Common myeloid progenitor, CD34-positive (primary cell): ENCODE measurements at regions not wholly inside any gene's neighbourhood (a gene's known extent, or its start where the extent isn't known, plus 50 kb on each side); places are given as distances from the start of the nearest gene placed in this dataset.

ENCODE experiments used
- CTCF ChIA-PET: fragments of 350-600 bp; sonication (Branson Sonifier 250); formaldehyde crosslinking; loops from one replicate; lab custom pipeline; 2021; ENCODE audit warnings: antibody characterized with exemption; lab: Charles Lee
- POLR2A ChIA-PET: fragments of 350-600 bp; sonication (Branson Sonifier 250); formaldehyde crosslinking; loops from one replicate; lab custom pipeline; 2021; ENCODE audit warnings: antibody characterized with exemption; lab: Charles Lee
- DNase-seq, 3 donors: peaks; one replicate each; pipeline versions ENCODE4 v3.0.0 to v3.0.0-alpha.2; 2013
- H3K27ac ChIP-seq, 2 experiments: 1 replicate in 1 of 2; 2 replicates in 1 of 2; pipeline ENCODE4 v1.7.0; 2013; ENCODE audit warnings: inconsistent platforms in 2 of 2, low read length in 2 of 2, mild to moderate bottlenecking in 2 of 2, low read depth in 1 of 2, moderate library complexity in 1 of 2; ENCODE audit not compliant: severe bottlenecking in 2 of 2, insufficient read depth in 1 of 2, poor library complexity in 1 of 2
- H3K27me3 ChIP-seq, 5 experiments: replicated peaks in 2 of 5; 1 replicate in 3 of 5; 2 replicates in 2 of 5; pipeline versions ENCODE4 v1.6.1 to v1.7.0; 2013; ENCODE audit warnings: low read length in 4 of 5, mild to moderate bottlenecking in 2 of 5, moderate library complexity in 2 of 5, inconsistent platforms in 1 of 5; ENCODE audit not compliant: insufficient read depth in 5 of 5, control insufficient read depth in 4 of 5
- H3K36me3 ChIP-seq, 4 experiments: 1 replicate in 2 of 4; 2 replicates in 2 of 4; pipeline versions ENCODE4 v1.6.1 to v1.7.0; 2013; ENCODE audit warnings: low read length in 3 of 4, control low read depth in 1 of 4, mild to moderate bottlenecking in 1 of 4; ENCODE audit not compliant: control insufficient read depth in 4 of 4, insufficient read depth in 4 of 4
- H3K4me1 ChIP-seq, 4 experiments: 1 replicate in 3 of 4; 2 replicates in 1 of 4; pipeline versions ENCODE4 v1.6.1 to v1.7.1; 2013; ENCODE audit warnings: low read length in 3 of 4, mild to moderate bottlenecking in 3 of 4, control low read depth in 1 of 4, inconsistent platforms in 1 of 4, moderate library complexity in 1 of 4; ENCODE audit not compliant: control insufficient read depth in 4 of 4, insufficient read depth in 4 of 4; ENCODE audit errors: control extremely low read depth in 1 of 4
- H3K4me3 ChIP-seq, 7 experiments: 1 replicate in 4 of 7; 2 replicates in 3 of 7; pipeline versions ENCODE4 v1.5.1 to v1.7.0; 2013; ENCODE audit warnings: mild to moderate bottlenecking in 7 of 7, low read length in 6 of 7, moderate library complexity in 6 of 7, inconsistent platforms in 2 of 7, low read depth in 2 of 7, control low read depth in 1 of 7; ENCODE audit not compliant: insufficient read depth in 4 of 7, control insufficient read depth in 1 of 7; ENCODE audit errors: extremely low read depth in 1 of 7
- H3K9me3 ChIP-seq, 5 experiments: 1 replicate in 4 of 5; 2 replicates in 1 of 5; pipeline versions ENCODE4 v1.6.1 to v1.7.1; 2013; ENCODE audit warnings: low read length in 4 of 5, mild to moderate bottlenecking in 2 of 5, inconsistent platforms in 1 of 5, low read depth in 1 of 5, moderate library complexity in 1 of 5; ENCODE audit not compliant: control insufficient read depth in 4 of 5, insufficient read depth in 2 of 5; ENCODE audit errors: control extremely low read depth in 1 of 5
- WGBS: methylation state at CpG from one replicate; pipeline ENCODE4 v1.1.5; 2013; ENCODE audit not compliant: insufficient coverage; 5-methylcytosine and 5-hydroxymethylcytosine counted together

- ChIA-PET POLR2A (no interaction called here), CTCF (interaction anchor here (1.1 to 2.4 kb wide), 3 partner anchors 39 to 321 kb away, joined by 3 to 7 read pairs (median 4); partner anchors contain the start of gene ITGA4)
- no peaks in the 10 kb centered on the region for H3K36me3 ChIP-seq
- DNase-seq = no peak
- H3K27ac ChIP-seq = no peak overlapping the region
- H3K9me3 ChIP-seq = peaks cover 0 to 4% (median 1%) of the 10 kb centered on the region in 5 experiments
- H3K27me3 ChIP-seq = no peaks in the 10 kb centered on the region
- H3K4me1 ChIP-seq = peaks cover 2 to 18% (median 8%) of the 10 kb centered on the region in 4 experiments
- WGBS = 96% methylated on average over 11 of the region's 22 CpGs
- no peak overlapping the region for H3K4me3 ChIP-seq
Observed at GRCh38 chr2:181145645-181146044, 165.2 kb downstream of the UBE2E3 start.

- no peak overlapping the region for H3K27ac ChIP-seq
- no peaks in the 10 kb centered on the region for H3K36me3 ChIP-seq
- no CpG with 5 or more reads among the region's 2 CpGs for WGBS
- no peak overlapping the region for H3K4me3 ChIP-seq
- no peaks in the 10 kb centered on the region for H3K27me3 ChIP-seq
- peaks cover 2 to 18% (median 8%) of the 10 kb centered on the region in 4 experiments for H3K4me1 ChIP-seq
- ChIA-PET CTCF (interaction anchor here (1.8 to 2.4 kb wide), 2 partner anchors 39 to 320 kb away, joined by 4 to 7 read pairs; no protein-coding TSS in a partner anchor), POLR2A (no interaction called here)
- peaks cover 0 to 4% (median 1%) of the 10 kb centered on the region in 5 experiments for H3K9me3 ChIP-seq
- no peak for DNase-seq
Observed at GRCh38 chr2:181146171-181146570, 165.8 kb downstream of the UBE2E3 start.

- 0% methylated on average over 1 of the region's 2 CpGs for WGBS
- POLR2A ChIA-PET = interaction anchor here (0.6 kb wide), 1 partner anchor 89 kb away, joined by 3 read pairs; no protein-coding TSS in a partner anchor
- CTCF ChIA-PET = interaction anchor here (0.8 kb wide), 1 partner anchor 44 kb away, joined by 3 read pairs; no protein-coding TSS in a partner anchor
- Histone ChIP-seq H3K9me3 (peaks cover 0 to 4% (median 1%) of the 10 kb centered on the region in 5 experiments), H3K4me1 (peaks cover 0 to 23% (median 4%) of the 10 kb centered on the region in 4 experiments), H3K4me3 (no peak overlapping the region), H3K27ac (no peak overlapping the region), H3K27me3 (no peaks in the 10 kb centered on the region), H3K36me3 (no peaks in the 10 kb centered on the region)
- DNase-seq = no peak
Observed at GRCh38 chr2:181149056-181149455, 168.7 kb downstream of the UBE2E3 start.

- Histone ChIP-seq H3K27me3 (no peaks in the 10 kb centered on the region), H3K4me1 (peaks cover 0 to 20% (median 4%) of the 10 kb centered on the region in 4 experiments), H3K4me3 (no peak overlapping the region), H3K36me3 (no peaks in the 10 kb centered on the region), H3K9me3 (peaks cover 0 to 11% (median 4%) of the 10 kb centered on the region in 5 experiments), H3K27ac (no peak overlapping the region)
- ChIA-PET CTCF (interaction anchor here (1.3 to 1.4 kb wide), 2 partner anchors 10 to 21 kb away, joined by 3 read pairs; no protein-coding TSS in a partner anchor), POLR2A (no interaction called here)
- no peak for DNase-seq
Observed at GRCh38 chr2:181152226-181152625, 171.8 kb downstream of the UBE2E3 start.

GRCh38 chr2:181152701-181153100 lies 172.3 kb downstream of the UBE2E3 start:
- H3K9me3 ChIP-seq = peaks cover 0 to 11% (median 4%) of the 10 kb centered on the region in 5 experiments
- DNase-seq = no peak
- no peaks in the 10 kb centered on the region for H3K27me3 ChIP-seq
- H3K4me3 ChIP-seq = no peak overlapping the region
- H3K27ac ChIP-seq = no peak overlapping the region
- H3K36me3 ChIP-seq = no peaks in the 10 kb centered on the region
- POLR2A ChIA-PET = no interaction called here
- CTCF ChIA-PET = interaction anchor here (1.3 to 1.4 kb wide), 2 partner anchors 11 to 22 kb away, joined by 3 read pairs; no protein-coding TSS in a partner anchor
- no CpG with 5 or more reads among the region's 2 CpGs for WGBS
- peaks cover 0 to 20% (median 4%) of the 10 kb centered on the region in 4 experiments for H3K4me1 ChIP-seq

GRCh38 chr2:181153886-181154285 lies 173.5 kb downstream of the UBE2E3 start:
- ChIA-PET POLR2A (no interaction called here), CTCF (no interaction called here)
- Histone ChIP-seq H3K27me3 (no peaks in the 10 kb centered on the region), H3K27ac (no peak overlapping the region), H3K4me3 (no peak overlapping the region), H3K9me3 (peaks cover 0 to 11% (median 4%) of the 10 kb centered on the region in 5 experiments), H3K4me1 (peaks cover 0 to 15% (median 4%) of the 10 kb centered on the region in 4 experiments), H3K36me3 (no peaks in the 10 kb centered on the region)
- no peak for DNase-seq
- WGBS = no CpG with 5 or more reads among the region's 1 CpG

- ChIA-PET POLR2A (no interaction called here), CTCF (no interaction called here)
- peaks cover 0 to 7% (median 0%) of the 10 kb centered on the region in 4 experiments for H3K4me1 ChIP-seq
- no peak overlapping the region for H3K27ac ChIP-seq
- peaks cover 0 to 11% (median 4%) of the 10 kb centered on the region in 5 experiments for H3K9me3 ChIP-seq
- no peak overlapping the region for H3K4me3 ChIP-seq
- WGBS = 100% methylated on average over 1 of the region's 4 CpGs
- no peaks in the 10 kb centered on the region for H3K36me3 ChIP-seq
- no peaks in the 10 kb centered on the region for H3K27me3 ChIP-seq
- no peak for DNase-seq
Observed at GRCh38 chr2:181157326-181157725, 176.9 kb downstream of the UBE2E3 start.
